Liver (tissue), 8 donors: ENCODE measurements at regions not wholly inside any gene's neighbourhood (a gene's known extent, or its start where the extent isn't known, plus 50 kb on each side); places are given as distances from the start of the nearest gene placed in this dataset.

Experiments used
- DNase-seq: peaks from one replicate; pipeline ENCODE4 v3.0.0-alpha.2; 2017; ENCODE audit warnings: low spot score
- H3K27ac ChIP-seq, 2 donors: one replicate each; pipeline ENCODE4 v1.7.0; 2013; ENCODE audit warnings: inconsistent platforms in 2 of 2, low read length in 2 of 2, control low read depth in 1 of 2, low read depth in 1 of 2, mild to moderate bottlenecking in 1 of 2
- H3K27me3 ChIP-seq, 4 donors: one replicate each; pipeline versions ENCODE4 v1.6.1 to v1.7.0; 2013; ENCODE audit warnings: low read length in 3 of 4, inconsistent platforms in 1 of 4, mild to moderate bottlenecking in 1 of 4, moderate library complexity in 1 of 4; ENCODE audit not compliant: control insufficient read depth in 4 of 4, insufficient read depth in 4 of 4
- H3K36me3 ChIP-seq, 4 donors: one replicate each; pipeline versions ENCODE4 v1.6.1 to v1.7.0; 2013; ENCODE audit warnings: low read length in 3 of 4, mild to moderate bottlenecking in 3 of 4, low read depth in 1 of 4, moderate library complexity in 1 of 4; ENCODE audit not compliant: control insufficient read depth in 4 of 4, insufficient read depth in 3 of 4
- H3K4me1 ChIP-seq, 4 donors: one replicate each; pipeline versions ENCODE4 v1.6.1 to v1.7.0; 2013; ENCODE audit warnings: low read length in 3 of 4, mild to moderate bottlenecking in 3 of 4, moderate library complexity in 1 of 4; ENCODE audit not compliant: control insufficient read depth in 4 of 4, insufficient read depth in 4 of 4
- H3K4me3 ChIP-seq, 3 donors: one replicate each; pipeline versions ENCODE4 v1.6.1 to v1.7.0; 2013; ENCODE audit warnings: low read length in 3 of 3, control low read depth in 1 of 3, low read depth in 1 of 3, mild to moderate bottlenecking in 1 of 3
- H3K9ac ChIP-seq, 2 donors: one replicate each; pipeline ENCODE4 v1.7.0; 2013; ENCODE audit warnings: low read length in 2 of 2, mild to moderate bottlenecking in 2 of 2, moderate library complexity in 2 of 2, control low read depth in 1 of 2, low read depth in 1 of 2
- H3K9me3 ChIP-seq, 4 donors: one replicate each; pipeline versions ENCODE4 v1.6.1 to v1.7.0; 2013; ENCODE audit warnings: low read length in 3 of 4; ENCODE audit not compliant: control insufficient read depth in 4 of 4
- ATF3 ChIP-seq: IDR thresholded peaks from 2 replicates; pipeline ENCODE4 v1.6.1; 2016; ENCODE audit warnings: antibody characterized with exemption
- EGR1 ChIP-seq, 2 donors: IDR thresholded peaks; 2 replicates each; pipeline ENCODE4 v1.6.1; 2016 to 2018; ENCODE audit warnings: antibody characterized with exemption in 2 of 2, low read depth in 2 of 2
- FOXA2 ChIP-seq: IDR thresholded peaks from 2 replicates; pipeline ENCODE4 v1.6.1; 2016; ENCODE audit warnings: antibody characterized with exemption
- GABPA ChIP-seq, 2 donors: IDR thresholded peaks in 1 of 2; conservative IDR thresholded peaks in 1 of 2; 2 replicates each; pipeline ENCODE4 v1.6.1; 2016; ENCODE audit warnings: antibody characterized with exemption in 2 of 2, mild to moderate bottlenecking in 1 of 2, moderate library complexity in 1 of 2
- HNF4A ChIP-seq, 2 donors: conservative IDR thresholded peaks; 2 replicates each; pipeline ENCODE4 v1.6.1; 2016; ENCODE audit warnings: antibody characterized with exemption in 2 of 2, mild to moderate bottlenecking in 2 of 2
- HNF4G ChIP-seq: IDR thresholded peaks from 2 replicates; pipeline ENCODE4 v1.6.1; 2016; ENCODE audit warnings: antibody characterized with exemption
- JUND ChIP-seq, 2 donors: IDR thresholded peaks; 2 replicates each; pipeline ENCODE4 v1.6.1; 2016; ENCODE audit warnings: antibody characterized with exemption in 2 of 2
- MAX ChIP-seq: IDR thresholded peaks from 2 replicates; pipeline ENCODE4 v1.6.1; 2016; ENCODE audit warnings: antibody characterized with exemption
- NR2F2 ChIP-seq: IDR thresholded peaks from 2 replicates; pipeline ENCODE4 v1.6.1; 2016; ENCODE audit warnings: antibody characterized with exemption
- RXRA ChIP-seq, 2 donors: IDR thresholded peaks; 2 replicates each; pipeline ENCODE4 v1.6.1; 2017 to 2018; ENCODE audit warnings: antibody characterized with exemption in 2 of 2, mild to moderate bottlenecking in 1 of 2
- SP1 ChIP-seq: IDR thresholded peaks from 2 replicates; pipeline ENCODE4 v1.6.1; 2018; ENCODE audit warnings: antibody characterized with exemption, mild to moderate bottlenecking
- TAF1 ChIP-seq: conservative IDR thresholded peaks from 2 replicates; pipeline ENCODE4 v1.6.1; 2016; ENCODE audit warnings: antibody characterized with exemption, mild to moderate bottlenecking
- YY1 ChIP-seq: IDR thresholded peaks from 2 replicates; pipeline ENCODE4 v1.6.1; 2016; ENCODE audit warnings: antibody characterized with exemption, mild to moderate bottlenecking
- ZBTB33 ChIP-seq: IDR thresholded peaks from 2 replicates; pipeline ENCODE4 v1.6.1; 2016; ENCODE audit warnings: antibody characterized with exemption
- WGBS: extraction: QIAGEN DNeasy Blood & Tissue Kit; methylation state at CpG from one replicate; pipeline ENCODE4 v1.1.7; 2013; 5-methylcytosine and 5-hydroxymethylcytosine counted together
- TF ChIP-seq, protein P1 (sequence below): fragments of 150-350 bp; IDR thresholded peaks from 2 replicates; pipeline ENCODE4 v1.5.1; 2017; ENCODE audit warnings: improper control_type of control experiment, low read depth, low read length; ENCODE audit not compliant: missing input control
- donor health status: healthy.
- donor health status: healthy.
- donor health status: healthy.
- donor health status: healthy.
- donor health status: healthy.

GRCh38 chr3:72232331-72232730 is 447.4 kb upstream of the PROK2 start (continued):
- no peak for TF ChIP-seq GABPA (IDR thresholded peaks at IDR 0.05 in 1 of 2, conservative IDR thresholded peaks at IDR 0.05 in 1 of 2)

GRCh38 chr3:72231439-72232196 is 446.7 kb upstream of the PROK2 start:
- no peak overlapping the region for H3K27ac ChIP-seq
- no peaks in the 10 kb centered on the region for H3K9me3 ChIP-seq
- H3K4me3 ChIP-seq, result no peak overlapping the region
- WGBS, result 72% methylated on average over 10 of the region's 10 CpGs
- H3K4me1 ChIP-seq, result peaks cover 0 to 12% (median 11%) of the 10 kb centered on the region in 4 donors
- H3K36me3 ChIP-seq, result no peaks in the 10 kb centered on the region
- no peak overlapping the region for H3K9ac ChIP-seq
- DNase-seq, result no peak
- TF ChIP-seq HNF4A (conservative IDR thresholded peaks at IDR 0.05) (no peak), TAF1 (no peak), EGR1 (IDR thresholded peaks at IDR 0.05; ENCODE audit: low read depth in 2 of 2) (no peak), GABPA (IDR thresholded peaks at IDR 0.05 in 1 of 2, conservative IDR thresholded peaks at IDR 0.05 in 1 of 2) (no peak), SP1 (no peak), FOXA2 (no peak)
- H3K27me3 ChIP-seq, result no peaks in the 10 kb centered on the region

GRCh38 chr3:72230774-72231379 is 445.9 kb upstream of the PROK2 start:
- Histone ChIP-seq H3K4me1 (peaks cover 0 to 12% (median 11%) of the 10 kb centered on the region in 4 donors), H3K27me3 (no peaks in the 10 kb centered on the region), H3K4me3 (no peak overlapping the region), H3K36me3 (no peaks in the 10 kb centered on the region), H3K9me3 (peaks cover 0 to 1% (median under 1%) of the 10 kb centered on the region in 4 donors), H3K27ac (no peak overlapping the region), H3K9ac (no peak overlapping the region)
- 82% methylated on average over 1 of the region's 1 CpG for WGBS
- TF ChIP-seq HNF4G (no peak), NR2F2 (no peak)
- DNase-seq, result no peak

GRCh38 chr3:72229952-72230351 is 445.0 kb upstream of the PROK2 start:
- H3K36me3 ChIP-seq, result no peaks in the 10 kb centered on the region
- no peaks in the 10 kb centered on the region for H3K27me3 ChIP-seq
- DNase-seq, result no peak
- peak; percentile 11 to 31 for TF ChIP-seq RXRA (IDR thresholded peaks at IDR 0.05)
- TF ChIP-seq HNF4A (conservative IDR thresholded peaks at IDR 0.05), result peak in 1 of 2 donors; percentile 18
- no peak for TF ChIP-seq TAF1
- 43% methylated on average over 4 of the region's 4 CpGs for WGBS
- no peak overlapping the region for H3K9ac ChIP-seq
- H3K27ac ChIP-seq, result peak overlapping the region in 1 of 2 donors; percentile 9
- H3K4me3 ChIP-seq, result no peak overlapping the region
- peaks cover 0 to 8% (median 4%) of the 10 kb centered on the region in 4 donors for H3K9me3 ChIP-seq
- peaks cover 0 to 12% (median 11%) of the 10 kb centered on the region in 4 donors for H3K4me1 ChIP-seq

DNA sequence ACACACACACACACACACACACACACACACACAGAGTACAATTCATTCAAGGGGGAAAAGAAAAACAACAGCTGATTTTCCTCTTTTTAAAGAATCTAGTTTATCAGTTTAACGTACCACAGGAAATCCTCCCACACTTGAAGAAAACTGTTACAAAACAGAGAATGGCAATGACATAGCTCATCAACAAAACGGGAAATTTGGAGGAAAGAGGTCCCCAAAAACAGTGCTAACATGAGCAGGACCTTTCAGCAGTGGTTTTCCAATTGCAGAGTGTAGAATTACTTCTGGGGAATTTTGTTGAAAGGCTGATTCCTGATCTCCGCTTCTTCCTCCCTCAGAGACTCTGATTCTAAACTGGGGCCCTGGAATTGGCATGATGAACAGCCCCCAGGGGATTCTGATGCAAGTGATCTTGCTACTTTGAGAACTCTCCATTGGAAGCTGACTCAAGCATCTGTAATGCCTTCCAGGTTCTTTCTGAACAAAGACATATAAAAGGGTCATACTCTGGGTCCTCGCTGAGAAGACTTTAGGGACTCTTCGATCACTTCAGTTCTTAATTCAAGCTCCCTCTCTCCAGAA is 442.6 kb upstream of the PROK2 start:
- Histone ChIP-seq H3K9ac (no peak overlapping the region), H3K9me3 (peaks cover 0 to 16% (median 6%) of the 10 kb centered on the region in 4 donors), H3K36me3 (no peaks in the 10 kb centered on the region), H3K27me3 (no peaks in the 10 kb centered on the region), H3K4me1 (peaks cover 0 to 12% (median 11%) of the 10 kb centered on the region in 4 donors), H3K4me3 (no peak overlapping the region), H3K27ac (no peak overlapping the region)
- TF ChIP-seq ZBTB33, result no peak
- TF ChIP-seq FOXA2, result no peak
- no peak for TF ChIP-seq JUND (IDR thresholded peaks at IDR 0.05)
- no peak for TF ChIP-seq NR2F2
- TF ChIP-seq, protein P1, sequence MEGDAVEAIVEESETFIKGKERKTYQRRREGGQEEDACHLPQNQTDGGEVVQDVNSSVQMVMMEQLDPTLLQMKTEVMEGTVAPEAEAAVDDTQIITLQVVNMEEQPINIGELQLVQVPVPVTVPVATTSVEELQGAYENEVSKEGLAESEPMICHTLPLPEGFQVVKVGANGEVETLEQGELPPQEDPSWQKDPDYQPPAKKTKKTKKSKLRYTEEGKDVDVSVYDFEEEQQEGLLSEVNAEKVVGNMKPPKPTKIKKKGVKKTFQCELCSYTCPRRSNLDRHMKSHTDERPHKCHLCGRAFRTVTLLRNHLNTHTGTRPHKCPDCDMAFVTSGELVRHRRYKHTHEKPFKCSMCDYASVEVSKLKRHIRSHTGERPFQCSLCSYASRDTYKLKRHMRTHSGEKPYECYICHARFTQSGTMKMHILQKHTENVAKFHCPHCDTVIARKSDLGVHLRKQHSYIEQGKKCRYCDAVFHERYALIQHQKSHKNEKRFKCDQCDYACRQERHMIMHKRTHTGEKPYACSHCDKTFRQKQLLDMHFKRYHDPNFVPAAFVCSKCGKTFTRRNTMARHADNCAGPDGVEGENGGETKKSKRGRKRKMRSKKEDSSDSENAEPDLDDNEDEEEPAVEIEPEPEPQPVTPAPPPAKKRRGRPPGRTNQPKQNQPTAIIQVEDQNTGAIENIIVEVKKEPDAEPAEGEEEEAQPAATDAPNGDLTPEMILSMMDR, result no peak
- no peak for TF ChIP-seq HNF4A (conservative IDR thresholded peaks at IDR 0.05)
- TF ChIP-seq ATF3, result no peak
- TF ChIP-seq TAF1, result no peak
- no peak for TF ChIP-seq MAX
- TF ChIP-seq HNF4G, result no peak
- TF ChIP-seq RXRA (IDR thresholded peaks at IDR 0.05), result no peak
- no peak for TF ChIP-seq EGR1 (IDR thresholded peaks at IDR 0.05; ENCODE audit: low read depth in 2 of 2)
- no peak for TF ChIP-seq YY1
- no peak for DNase-seq
- 86% methylated on average over 5 of the region's 5 CpGs for whole genome bisulfite sequencing
